Ishikawa (cell line): ENCODE measurements at regions not wholly inside any gene's neighbourhood (a gene's known extent, or its start where the extent isn't known, plus 50 kb on each side); places are given as distances from the start of the nearest gene placed in this dataset.

Experiments
- CEBPB ChIP-seq: IDR thresholded peaks from 2 replicates; pipeline ENCODE4 v1.6.1; 2012
- CREB1 ChIP-seq: IDR thresholded peaks from 2 replicates; pipeline ENCODE4 v1.6.1; 2012; ENCODE audit warnings: low read depth
- EGR1 ChIP-seq: IDR thresholded peaks from 2 replicates; pipeline ENCODE4 v1.6.1; 2012
- EP300 ChIP-seq: IDR thresholded peaks from 2 replicates; pipeline ENCODE4 v1.6.1; 2012; ENCODE audit warnings: borderline replicate concordance
- FOXM1 ChIP-seq: IDR thresholded peaks from 2 replicates; pipeline ENCODE4 v1.6.1; 2012; ENCODE audit warnings: low read depth, borderline replicate concordance
- NFIC ChIP-seq: IDR thresholded peaks from 2 replicates; pipeline ENCODE4 v1.6.1; 2012
- RAD21 ChIP-seq: IDR thresholded peaks from 2 replicates; pipeline ENCODE4 v1.6.1; 2012; ENCODE audit warnings: low read depth
- TAF1 ChIP-seq: IDR thresholded peaks from 2 replicates; pipeline ENCODE4 v1.6.1; 2012; ENCODE audit warnings: low read depth, mild to moderate bottlenecking
- TCF12 ChIP-seq: IDR thresholded peaks from 2 replicates; pipeline ENCODE4 v1.6.1; 2012; ENCODE audit warnings: low read depth
- YY1 ChIP-seq: IDR thresholded peaks from 2 replicates; pipeline ENCODE4 v1.6.1; 2012; ENCODE audit warnings: low read depth
- TF ChIP-seq, protein P1 (sequence below): IDR thresholded peaks from 2 replicates; pipeline ENCODE4 v1.6.1; 2012
- TF ChIP-seq, protein P2 (sequence below): IDR thresholded peaks from 2 replicates; pipeline ENCODE4 v1.6.1; 2012; ENCODE audit warnings: low read depth, mild to moderate bottlenecking
- TF ChIP-seq, protein P3 (sequence below): IDR thresholded peaks from 2 replicates; pipeline ENCODE4 v1.6.1; 2012

DNA sequence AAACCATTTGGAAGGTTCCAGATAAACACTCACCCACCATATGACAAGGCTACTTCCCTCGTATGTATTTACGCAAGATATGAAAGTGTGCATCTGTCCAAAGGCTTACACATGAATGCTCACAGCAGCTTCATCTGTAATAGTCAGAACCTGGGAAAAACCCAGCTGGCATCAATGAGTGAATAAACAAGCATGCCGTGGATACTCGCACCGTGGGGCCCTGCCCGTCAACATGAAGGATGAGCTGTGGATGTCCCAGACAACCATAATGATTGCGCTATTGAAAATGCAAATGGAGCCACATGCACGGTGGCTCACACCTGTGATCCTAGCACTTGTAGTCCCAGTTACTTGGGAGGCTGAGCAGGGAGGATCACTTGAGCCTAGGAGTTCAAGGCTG lies 60.6 kb upstream of the FCN1 start:
- TF ChIP-seq, protein P1, sequence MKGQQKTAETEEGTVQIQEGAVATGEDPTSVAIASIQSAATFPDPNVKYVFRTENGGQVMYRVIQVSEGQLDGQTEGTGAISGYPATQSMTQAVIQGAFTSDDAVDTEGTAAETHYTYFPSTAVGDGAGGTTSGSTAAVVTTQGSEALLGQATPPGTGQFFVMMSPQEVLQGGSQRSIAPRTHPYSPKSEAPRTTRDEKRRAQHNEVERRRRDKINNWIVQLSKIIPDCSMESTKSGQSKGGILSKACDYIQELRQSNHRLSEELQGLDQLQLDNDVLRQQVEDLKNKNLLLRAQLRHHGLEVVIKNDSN: no peak
- TF ChIP-seq EGR1 (no peak), CREB1 (no peak), TAF1 (no peak), FOXM1 (no peak), CEBPB (no peak), EP300 (no peak), RAD21 (no peak), NFIC (no peak), YY1 (no peak), TCF12 (no peak)
- TF ChIP-seq, protein P2, sequence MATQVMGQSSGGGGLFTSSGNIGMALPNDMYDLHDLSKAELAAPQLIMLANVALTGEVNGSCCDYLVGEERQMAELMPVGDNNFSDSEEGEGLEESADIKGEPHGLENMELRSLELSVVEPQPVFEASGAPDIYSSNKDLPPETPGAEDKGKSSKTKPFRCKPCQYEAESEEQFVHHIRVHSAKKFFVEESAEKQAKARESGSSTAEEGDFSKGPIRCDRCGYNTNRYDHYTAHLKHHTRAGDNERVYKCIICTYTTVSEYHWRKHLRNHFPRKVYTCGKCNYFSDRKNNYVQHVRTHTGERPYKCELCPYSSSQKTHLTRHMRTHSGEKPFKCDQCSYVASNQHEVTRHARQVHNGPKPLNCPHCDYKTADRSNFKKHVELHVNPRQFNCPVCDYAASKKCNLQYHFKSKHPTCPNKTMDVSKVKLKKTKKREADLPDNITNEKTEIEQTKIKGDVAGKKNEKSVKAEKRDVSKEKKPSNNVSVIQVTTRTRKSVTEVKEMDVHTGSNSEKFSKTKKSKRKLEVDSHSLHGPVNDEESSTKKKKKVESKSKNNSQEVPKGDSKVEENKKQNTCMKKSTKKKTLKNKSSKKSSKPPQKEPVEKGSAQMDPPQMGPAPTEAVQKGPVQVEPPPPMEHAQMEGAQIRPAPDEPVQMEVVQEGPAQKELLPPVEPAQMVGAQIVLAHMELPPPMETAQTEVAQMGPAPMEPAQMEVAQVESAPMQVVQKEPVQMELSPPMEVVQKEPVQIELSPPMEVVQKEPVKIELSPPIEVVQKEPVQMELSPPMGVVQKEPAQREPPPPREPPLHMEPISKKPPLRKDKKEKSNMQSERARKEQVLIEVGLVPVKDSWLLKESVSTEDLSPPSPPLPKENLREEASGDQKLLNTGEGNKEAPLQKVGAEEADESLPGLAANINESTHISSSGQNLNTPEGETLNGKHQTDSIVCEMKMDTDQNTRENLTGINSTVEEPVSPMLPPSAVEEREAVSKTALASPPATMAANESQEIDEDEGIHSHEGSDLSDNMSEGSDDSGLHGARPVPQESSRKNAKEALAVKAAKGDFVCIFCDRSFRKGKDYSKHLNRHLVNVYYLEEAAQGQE: no peak
- TF ChIP-seq, protein P3, sequence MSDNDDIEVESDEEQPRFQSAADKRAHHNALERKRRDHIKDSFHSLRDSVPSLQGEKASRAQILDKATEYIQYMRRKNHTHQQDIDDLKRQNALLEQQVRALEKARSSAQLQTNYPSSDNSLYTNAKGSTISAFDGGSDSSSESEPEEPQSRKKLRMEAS: no peak
